HG03521 (cell line): ENCODE measurements at regions not wholly inside any gene's neighbourhood (a gene's known extent, or its start where the extent isn't known, plus 50 kb on each side); places are given as distances from the start of the nearest gene placed in this dataset.
"Not testable (repeated sequence)": the region's sequence is repeated elsewhere in the genome, so short reads cannot be mapped to it uniquely, and the experiment has no call there.

ENCODE experiments used
- ATAC-seq: cut with Tn5 transposase; IDR thresholded peaks from one replicate; pipeline ENCODE4 v1.9.1; 2021; ENCODE audit warnings: mild to moderate bottlenecking, moderate library complexity; ENCODE audit not compliant: unreplicated experiment

DNA sequence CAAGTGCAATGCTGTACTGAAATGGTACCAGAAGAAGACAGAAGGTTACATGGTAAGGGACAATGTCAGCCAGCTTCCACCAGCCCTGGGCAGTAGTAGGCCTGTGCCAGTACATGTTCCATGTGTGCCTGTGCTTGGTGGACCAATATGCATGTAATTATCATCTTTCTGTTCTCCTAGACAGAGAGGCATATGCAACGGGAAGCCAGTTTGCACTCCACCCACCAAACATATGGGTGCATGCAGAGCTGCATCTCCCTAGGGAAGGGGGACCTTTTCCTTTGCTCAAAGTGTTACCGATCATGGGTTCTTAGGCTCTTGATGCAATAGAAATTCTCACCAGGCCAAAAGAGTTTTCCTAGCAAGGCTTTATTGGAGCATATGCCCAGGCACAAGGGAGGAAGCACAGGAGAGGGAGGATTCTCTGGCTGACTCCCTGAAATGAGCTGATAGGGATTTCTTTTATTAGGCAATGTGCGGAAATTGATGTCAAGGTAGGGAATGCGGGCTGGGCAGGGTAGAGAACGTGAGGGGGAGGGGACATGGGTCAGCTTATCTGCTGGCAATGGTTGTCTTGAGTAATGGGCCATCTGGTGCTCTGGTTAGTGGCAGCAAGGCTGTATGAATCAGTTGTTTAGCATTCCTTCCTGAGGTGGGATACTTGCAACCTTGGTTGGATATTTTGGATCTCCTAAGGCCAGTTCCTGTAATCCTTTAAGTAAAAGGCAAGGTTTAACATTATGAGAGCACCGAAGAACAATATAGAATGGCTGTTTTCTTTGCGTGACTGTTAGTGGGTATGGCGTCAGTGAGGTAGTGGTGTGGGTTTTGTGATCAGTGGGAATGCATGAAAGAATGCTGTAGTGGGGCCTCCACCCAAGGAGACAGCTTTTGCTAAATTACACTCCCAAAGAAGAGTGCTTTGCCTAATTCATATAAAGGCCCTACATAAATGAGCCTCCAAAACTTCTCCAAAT is 102.5 kb downstream of the CDRT15L2 start:
- not testable (repeated sequence) for ATAC-seq

DNA sequence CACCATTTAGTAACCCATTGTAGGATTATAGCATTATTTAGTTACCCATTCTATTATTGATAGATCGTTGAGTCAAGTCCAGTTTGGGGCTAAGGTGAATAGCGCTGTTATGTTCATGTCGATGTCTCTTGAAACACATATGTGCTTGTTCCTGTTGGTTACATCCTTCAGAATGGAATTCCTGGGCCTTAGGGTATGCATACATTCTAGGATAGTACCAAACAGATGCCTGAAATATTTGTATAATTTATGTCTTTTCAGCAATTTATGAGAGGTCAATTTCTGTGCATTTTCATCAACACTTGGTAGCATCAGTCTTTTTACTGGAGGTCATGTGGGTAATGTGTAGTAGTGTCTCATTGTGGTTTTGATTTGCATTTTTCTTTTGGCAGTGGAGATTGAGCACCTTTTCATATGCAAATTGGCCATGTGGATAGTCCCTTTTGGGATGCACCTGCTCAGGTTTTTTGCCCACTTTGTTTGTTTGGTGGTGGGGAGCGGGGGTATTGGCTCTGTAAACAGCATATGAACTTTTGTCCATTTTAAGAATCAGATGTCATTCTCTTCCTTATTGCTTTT is 104.2 kb downstream of the CDRT15L2 start:
- ATAC-seq: not testable (repeated sequence)

DNA sequence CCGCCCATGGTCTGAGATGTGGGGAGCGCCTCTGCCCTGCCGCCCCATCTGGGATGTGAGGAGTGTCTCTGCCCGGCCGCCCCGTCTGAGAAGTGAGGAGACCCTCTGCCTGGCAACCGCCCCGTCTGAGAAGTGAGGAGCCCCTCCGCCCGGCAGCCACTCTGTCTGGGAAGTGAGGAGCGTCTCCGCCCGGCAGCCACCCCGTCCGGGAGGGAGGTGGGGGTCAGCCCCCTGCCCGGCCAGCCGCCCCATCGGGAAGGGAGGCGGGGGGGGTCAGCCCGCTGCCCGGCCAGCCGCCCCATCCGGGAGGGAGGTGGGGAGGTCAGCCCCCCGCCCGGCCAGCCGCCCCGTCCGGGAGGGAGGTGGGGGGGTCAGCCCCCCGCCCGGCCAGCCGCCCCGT is 105.5 kb downstream of the CDRT15L2 start:
- ATAC-seq: not testable (repeated sequence)

DNA sequence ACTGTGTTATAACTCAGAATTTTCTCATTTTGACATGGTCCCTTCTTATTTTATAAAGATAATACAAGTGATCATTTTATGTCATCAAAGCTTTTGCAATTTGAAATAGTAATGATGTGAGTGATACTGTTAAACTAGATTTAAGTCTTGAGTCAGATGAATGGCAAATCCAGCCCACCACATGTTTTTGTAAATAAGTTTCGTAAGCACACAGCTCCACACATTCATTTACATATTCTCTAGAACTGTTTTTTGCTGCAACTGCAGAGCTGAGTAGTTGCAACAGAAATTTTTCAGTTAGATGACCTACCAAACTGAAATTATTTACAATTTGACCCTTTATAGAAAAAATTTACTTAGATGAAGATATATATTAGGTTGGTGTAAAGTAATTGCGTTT is 108.1 kb downstream of the CDRT15L2 start:
- ATAC-seq: not testable (repeated sequence)

DNA sequence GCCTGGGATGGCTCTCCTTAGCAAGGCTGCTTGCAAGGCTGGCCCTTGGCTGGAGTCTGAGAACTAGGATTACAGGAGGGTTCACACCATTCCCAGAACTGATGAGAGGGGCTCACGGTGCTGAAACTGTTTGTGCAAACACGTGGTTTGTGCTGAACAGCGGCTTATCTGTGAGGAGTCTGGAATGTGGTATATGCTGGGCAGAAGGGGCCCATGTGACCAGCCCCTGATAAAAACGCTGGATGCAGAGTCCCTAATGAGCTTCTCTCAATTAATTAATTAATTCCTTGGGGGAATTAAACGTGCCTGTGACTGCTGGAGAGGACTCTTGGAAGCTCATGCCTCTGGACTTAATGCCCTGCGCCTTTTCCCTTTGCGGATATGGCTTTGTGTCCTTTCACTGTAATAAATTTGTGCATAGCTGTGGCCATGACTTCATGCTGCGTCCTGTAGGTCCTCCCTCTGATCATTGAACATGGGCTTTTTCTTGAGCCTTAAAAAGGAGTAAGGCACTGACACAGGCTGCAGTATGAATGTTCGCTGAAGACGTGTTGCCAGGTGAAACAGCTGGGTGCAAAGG is 109.7 kb downstream of the CDRT15L2 start:
- not testable (repeated sequence) for ATAC-seq

DNA sequence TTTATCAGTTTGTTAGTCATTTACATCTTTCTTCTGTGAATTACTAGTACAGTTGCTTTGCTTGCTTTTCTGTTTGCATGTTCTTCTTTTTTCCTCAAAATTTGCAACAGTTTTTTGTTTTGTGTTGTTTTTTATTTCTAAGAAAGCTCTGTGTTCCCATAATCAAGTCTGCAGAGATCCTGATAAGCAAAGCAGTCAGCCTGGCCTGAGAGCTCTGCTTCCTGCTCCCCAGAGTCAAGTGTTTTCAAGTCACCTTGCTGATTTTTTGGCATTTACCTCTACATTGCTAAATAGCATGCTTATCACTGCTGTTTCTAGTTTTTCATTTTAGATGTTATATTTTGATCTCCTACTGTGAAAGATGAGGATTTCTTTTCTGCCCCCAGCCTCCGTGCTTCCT is 113.2 kb downstream of the CDRT15L2 start:
- ATAC-seq: not testable (repeated sequence)

DNA sequence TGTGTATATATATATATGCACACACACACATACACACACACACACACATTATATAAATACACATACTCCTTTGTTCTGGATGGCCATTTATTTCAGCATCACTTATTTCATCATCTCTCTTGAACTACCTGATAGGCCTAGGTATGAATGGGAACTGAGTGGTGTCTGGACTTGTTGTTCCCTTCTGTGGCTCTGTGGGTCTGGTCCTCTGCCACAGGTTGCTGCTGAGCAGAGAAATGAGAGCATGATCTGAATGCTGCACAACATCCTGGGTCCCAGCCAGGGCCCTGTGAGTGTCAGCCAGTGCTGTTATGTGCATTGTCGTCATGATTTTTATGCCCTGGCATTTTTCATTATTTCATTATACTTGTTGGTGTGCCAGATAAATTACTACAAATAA is 116.3 kb downstream of the CDRT15L2 start:
- ATAC-seq: not testable (repeated sequence)

DNA sequence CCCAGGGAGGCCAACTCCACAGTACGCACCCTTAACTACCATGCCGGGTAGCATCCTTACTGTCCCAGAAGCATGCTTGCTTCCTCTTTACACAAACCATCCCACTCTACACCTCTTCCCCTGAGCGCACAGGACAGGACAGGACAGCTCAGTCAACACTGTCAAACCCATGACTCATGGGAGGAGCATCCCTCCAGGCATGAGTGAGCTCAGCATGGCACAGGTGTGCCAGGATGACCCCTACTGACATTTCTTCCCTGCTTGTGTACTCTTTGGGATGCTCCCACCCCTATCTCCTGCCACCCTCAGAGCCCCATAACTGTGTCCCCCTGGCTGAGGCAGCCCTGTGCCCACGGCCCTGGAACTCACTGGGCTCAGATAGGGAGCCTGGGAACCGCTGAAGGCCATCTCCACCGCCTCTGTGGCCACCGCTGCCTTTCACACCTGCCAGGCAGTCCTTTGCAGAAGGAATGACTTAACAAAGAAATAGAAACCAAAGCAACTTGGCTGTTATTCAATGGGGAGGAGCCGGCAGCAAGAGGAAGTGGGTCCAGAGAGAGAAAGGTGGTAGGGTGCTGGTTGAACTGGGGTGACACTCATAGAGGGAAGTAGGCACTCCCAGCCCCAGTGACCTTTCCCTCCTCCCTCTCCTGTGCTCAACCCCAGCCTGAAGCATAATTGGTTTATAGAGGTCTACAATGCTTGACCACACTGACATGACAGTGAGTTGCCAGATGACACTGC is 119.1 kb downstream of the CDRT15L2 start:
- peak; percentile 89 for ATAC-seq

DNA sequence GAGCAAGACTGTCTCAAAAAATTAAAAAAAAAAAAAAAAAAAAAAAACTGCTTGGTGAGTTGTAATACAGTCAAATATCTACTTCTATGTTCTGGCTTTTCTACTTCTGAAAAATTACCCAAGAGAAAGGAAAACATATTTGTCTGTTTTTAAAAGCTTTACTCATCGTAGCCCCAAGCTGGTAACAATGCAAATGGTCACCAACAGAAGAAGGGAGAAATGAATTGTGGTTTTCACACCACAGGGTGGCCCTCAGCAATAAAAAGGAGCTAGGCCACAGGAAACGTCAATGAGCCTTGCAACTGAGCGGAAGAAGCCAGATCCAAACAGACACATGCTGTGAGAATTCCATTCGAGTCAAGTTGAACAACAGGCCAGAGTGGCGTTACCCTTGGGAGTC is 121.0 kb downstream of the CDRT15L2 start:
- not testable (repeated sequence) for ATAC-seq

DNA sequence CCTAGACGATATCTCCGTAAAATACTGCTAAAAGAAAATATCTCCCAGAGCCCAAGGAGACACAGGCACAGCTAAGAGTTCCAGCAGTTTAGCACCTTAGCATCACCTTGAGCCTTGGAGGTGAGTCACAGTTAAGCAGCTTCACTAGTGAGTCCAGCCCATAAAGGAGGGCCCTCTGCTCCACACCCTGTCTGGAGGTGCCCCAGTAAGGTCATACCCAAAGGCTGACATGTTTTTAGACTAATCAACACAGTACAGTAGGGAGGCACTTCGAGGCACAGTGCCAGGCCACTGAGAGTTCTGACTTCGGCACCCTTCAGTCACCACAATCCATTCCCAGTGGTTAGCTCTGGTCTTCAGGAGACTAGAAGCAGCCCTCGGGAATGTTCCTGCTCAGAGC is 121.8 kb downstream of the CDRT15L2 start:
- ATAC-seq: not testable (repeated sequence)

DNA sequence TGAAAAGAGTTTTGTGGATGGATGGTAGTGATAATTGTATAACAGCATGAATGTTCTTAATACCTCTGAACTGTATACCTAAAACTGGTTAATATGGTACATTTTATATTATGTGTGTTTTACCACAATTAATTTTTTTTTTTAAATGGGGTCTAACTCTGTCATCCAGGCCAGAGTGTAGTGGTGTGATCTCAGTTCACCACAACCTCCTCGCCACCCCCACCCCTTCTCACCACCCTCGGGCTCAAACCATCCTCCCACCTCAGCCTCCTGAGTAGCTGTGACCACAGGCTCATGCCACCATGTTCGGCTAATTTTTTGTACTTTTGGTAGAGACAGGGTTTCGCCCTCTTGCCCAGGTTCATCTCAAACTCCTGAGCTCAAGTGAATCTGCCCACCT is 123.2 kb downstream of the CDRT15L2 start:
- no peak for ATAC-seq

DNA sequence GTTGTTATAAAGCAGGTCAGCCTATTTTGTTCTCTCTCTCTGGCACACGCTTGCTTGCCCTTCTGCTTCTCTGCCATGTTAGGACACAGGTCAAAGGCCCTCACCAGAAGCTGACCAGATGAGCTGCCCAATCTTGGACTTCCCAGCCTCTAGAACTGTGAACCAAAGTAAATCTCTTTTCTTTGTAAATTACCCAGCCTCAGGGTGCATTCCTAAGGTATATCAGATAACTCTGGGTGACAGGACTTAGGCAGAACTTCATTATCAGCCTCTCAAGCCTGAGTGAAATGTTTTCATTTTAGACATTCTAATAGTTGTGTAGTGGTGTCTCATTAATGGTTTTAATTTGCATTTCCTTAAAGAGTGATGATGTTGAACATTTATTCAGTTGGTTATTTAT is 124.3 kb downstream of the CDRT15L2 start:
- ATAC-seq: no peak

DNA sequence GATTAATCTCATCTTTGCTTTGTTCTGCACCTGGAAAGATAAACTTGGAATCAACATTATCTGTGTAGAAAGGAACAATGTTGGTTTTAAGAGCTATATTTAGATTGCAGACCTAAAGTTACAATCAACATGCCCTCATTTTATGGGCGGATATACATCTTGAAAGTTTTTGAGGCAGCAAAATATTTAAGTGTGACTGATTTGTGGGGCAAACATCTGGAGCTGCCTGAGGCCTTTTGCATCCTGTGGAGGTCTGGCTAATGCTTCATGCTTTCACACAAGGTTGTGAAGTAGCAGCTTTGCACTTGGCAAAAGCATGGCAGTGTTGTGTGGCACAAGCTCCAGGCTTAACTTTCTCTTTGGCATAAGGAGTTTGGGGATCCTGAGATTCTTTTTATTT is 125.7 kb downstream of the CDRT15L2 start:
- ATAC-seq: not testable (repeated sequence)

DNA sequence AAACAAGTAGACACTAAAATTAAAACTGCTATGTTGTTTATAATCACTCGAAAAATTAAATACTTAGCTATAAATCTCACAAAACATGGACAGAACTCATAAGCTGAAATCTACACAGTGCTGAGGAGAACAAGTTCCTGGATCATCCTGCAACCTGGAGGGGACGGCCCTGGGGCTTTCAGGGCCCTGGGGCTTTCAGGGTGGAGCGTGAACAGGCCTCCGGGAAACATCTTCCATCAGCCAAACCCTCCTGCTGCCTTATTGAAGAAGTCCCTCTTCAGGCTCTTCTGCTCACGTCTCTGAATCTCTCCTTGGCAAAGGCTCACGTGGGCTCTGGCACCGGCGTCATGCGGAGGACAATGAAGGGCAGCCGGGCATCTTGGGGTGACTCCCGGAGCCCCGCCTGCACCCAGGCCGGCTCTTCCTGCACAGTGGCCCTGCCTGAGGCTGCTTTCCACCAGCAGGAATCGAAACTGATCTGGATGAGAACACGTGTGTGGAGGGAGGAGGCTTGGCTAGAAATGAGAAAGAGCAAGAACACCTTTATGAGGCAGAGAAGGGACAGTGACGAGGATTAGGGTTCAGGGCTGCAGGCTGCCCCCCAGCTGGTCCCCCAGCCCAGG is 127.3 kb downstream of the CDRT15L2 start:
- no peak for ATAC-seq

DNA sequence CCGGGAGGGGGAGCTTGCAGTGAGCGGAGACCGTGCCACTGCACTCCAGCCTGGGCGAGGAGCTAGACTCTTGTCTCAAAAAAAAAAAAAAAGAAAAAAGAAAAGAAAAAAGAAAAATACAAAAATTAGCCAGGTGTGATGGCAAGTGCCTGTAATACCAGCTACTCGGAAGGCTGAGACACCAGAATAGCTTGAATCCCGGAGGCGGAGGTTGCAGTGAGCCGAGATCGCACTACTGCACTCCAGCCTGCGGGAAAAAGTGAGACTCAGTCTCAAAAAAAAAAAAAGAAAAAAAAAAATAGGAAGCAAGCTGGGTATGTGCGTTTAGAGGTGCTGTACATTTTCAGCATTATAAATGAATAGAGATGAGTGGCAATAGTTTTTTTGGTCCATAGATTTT is 129.3 kb downstream of the CDRT15L2 start:
- ATAC-seq: not testable (repeated sequence)

DNA sequence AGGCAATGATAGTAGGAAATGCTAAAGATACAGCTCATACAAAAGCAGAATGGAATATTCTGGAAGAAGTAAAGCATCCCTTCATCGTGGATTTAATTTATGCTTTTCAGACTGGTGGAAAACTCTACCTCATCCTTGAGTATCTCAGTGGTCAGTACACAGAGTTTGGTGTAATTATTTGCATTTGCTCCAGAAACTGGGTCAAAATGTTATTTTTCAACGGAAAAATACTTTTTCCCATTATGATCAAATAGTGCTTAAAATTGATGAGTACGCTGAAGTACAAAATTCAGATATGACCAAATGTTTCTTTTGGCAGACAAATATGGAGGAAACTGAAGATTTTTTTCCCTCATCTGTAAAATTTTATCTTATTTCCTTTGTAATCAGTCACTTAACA is 137.0 kb downstream of the CDRT15L2 start:
- not testable (repeated sequence) for ATAC-seq

DNA sequence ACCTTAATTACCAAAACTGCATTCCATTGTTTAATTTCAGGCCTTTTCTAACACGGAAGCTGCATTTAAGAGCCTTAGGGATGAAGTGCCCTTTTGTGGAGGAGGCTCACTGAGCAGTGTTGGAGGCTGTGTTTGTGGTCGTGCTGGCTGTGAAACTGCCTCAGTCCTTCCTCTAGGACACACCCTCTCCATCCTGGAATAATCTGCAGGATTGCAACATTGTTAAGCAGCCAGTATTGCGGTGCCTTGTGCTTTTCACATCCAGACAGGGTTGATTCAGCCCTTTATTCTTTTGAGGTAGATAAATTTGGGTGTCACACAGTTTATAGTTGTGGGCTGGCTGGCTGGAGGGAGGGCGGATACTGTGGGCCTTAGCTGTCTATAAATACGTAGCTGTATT is 141.6 kb downstream of the CDRT15L2 start:
- no peak for ATAC-seq

DNA sequence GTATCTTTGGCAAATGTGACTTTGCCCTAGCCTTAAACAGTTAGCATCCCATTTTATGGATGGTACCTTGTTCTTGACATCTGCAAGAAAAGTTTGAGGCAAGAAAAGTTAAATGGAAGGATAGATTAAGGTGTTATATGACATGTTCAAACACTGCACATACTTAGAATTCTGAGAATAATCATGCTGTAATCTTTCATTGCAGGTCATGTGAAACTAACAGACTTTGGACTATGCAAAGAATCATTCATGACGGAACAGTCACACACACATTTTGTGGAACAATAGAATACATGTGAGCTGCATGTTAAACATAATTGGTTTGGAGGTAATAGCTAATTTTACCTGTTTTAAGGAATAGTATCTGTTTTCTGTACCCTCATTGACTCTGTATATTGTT is 144.9 kb downstream of the CDRT15L2 start:
- ATAC-seq: not testable (repeated sequence)

DNA sequence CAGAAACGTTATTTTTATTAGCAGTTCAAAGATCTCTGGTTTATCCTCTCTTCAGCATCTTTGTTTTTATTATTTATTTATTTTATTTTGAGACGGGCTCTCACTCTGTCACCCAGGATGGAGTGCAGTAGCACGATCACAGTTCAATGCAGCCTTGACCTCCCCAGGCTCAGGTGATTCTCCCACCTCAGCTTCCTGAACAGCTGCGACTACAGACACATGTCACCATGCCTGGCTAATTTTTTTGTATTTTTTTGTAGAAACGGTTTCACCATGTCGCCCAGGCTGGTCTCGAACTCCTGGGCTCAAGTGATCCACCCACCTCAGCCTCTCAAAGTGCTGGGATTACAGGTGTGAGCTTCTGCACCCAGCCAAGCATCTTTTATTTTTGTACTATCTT is 147.7 kb downstream of the CDRT15L2 start:
- not testable (repeated sequence) for ATAC-seq

DNA sequence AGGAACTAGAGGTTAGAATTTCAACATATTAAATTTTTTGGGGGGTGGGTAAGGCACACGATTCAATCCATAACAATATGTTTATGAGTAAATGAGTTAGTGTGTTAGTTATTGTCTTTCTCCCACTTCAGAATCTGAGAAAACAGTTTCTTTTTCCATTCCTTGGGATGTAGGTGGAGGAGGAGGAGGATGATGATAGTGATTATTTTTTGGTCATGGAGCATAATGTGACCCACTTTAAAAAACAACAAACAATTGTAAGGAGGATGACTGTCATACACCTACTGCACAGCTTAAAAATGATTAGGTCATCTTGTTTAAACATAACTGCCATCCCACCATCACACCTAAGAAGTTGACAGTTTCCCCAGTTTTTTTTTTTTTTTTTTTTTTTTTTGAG is 148.7 kb downstream of the CDRT15L2 start:
- no peak for ATAC-seq

DNA sequence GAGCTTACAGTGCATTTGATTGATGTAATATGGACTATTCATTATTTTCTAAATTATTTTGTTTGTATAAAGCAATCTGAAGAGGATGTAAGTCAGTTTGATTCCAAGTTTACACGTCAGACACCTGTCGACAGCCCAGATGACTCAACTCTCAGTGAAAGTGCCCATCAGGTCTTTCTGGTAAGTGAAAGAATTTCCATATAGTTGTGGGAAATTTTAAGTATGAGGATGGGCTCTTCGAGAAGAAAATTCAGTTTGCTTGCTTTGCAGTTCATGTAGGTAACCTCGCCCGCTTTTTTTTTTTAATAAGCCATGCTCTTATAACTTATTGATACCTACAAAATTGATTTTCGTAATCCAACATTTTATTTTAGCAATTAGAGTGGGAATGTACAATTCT is 151.6 kb downstream of the CDRT15L2 start:
- ATAC-seq: not testable (repeated sequence)
